Stimulated activated effector memory CD8-positive, alpha-beta T cell treated with anti-CD3 and anti-CD28 coated beads, Interleukin-12 subunit alpha, Interleukin-12 subunit beta, amount 100 ng/mL, for 72 hours (primary cell): ENCODE measurements at regions not wholly inside any gene's neighbourhood (a gene's known extent, or its start where the extent isn't known, plus 50 kb on each side); places are given as distances from the start of the nearest gene placed in this dataset.

Experiments used
- ATAC-seq: fragments of 150-1000 bp; cut with Tn5 transposase; 2 replicates; pipeline ENCODE4 v1.10.0; 2021
- DNase-seq, 2 donors: peaks; one replicate each; pipeline ENCODE4 v3.0.0; 2021 to 2022; ENCODE audit warnings: low spot score in 2 of 2
- H3K27ac Mint-ChIP-seq: one replicate; pipeline ENCODE4 v1.8.0; 2022; ENCODE audit warnings: mild to moderate bottlenecking, mixed read lengths
- H3K36me3 Mint-ChIP-seq: one replicate; pipeline ENCODE4 v1.8.0; 2022; ENCODE audit warnings: mild to moderate bottlenecking, mixed read lengths
- H3K4me1 Mint-ChIP-seq: one replicate; pipeline ENCODE4 v1.8.0; 2022; ENCODE audit warnings: mixed read lengths
- H3K4me3 Mint-ChIP-seq: one replicate; pipeline ENCODE4 v1.8.0; 2022; ENCODE audit warnings: mild to moderate bottlenecking, mixed read lengths
- H3K9me3 Mint-ChIP-seq: one replicate; pipeline ENCODE4 v1.8.0; 2022; ENCODE audit warnings: mixed read lengths

DNA sequence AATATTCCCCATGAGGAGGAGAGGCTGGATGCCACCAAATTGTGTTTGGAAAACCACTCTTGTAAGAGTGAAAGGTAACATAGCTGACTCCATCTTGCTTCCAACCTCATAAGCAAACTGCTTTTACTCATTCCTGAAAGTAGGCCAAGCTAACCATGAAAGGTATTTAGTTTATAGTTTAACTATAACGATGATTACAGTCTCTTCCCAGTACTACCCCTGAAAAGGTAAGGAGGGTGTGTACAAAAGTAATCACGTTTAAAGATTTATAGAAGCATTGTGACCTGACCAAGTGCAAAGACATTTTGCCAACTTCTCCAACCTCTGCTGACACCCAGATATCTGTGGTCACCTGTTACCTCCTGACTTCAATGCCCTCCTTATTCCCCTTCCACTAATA lies 122.6 kb downstream of the CD8B2 start:
- no peaks in the 10 kb centered on the region for H3K4me1 Mint-ChIP-seq
- ATAC-seq (no peak), DNase-seq (no peak)
- no peaks in the 10 kb centered on the region for H3K9me3 Mint-ChIP-seq
- H3K4me3 Mint-ChIP-seq = no peak overlapping the region
- no peak overlapping the region for H3K27ac Mint-ChIP-seq
- no peaks in the 10 kb centered on the region for H3K36me3 Mint-ChIP-seq

- Mint-ChIP-seq H3K4me1 (no peaks in the 10 kb centered on the region), H3K36me3 (no peaks in the 10 kb centered on the region), H3K9me3 (no peaks in the 10 kb centered on the region), H3K4me3 (no peak overlapping the region), H3K27ac (no peak overlapping the region)
- DNase-seq (no peak), ATAC-seq (no peak)
Observed at GRCh38 chr2:106614511-106615291, 127.5 kb downstream of the CD8B2 start.

GRCh38 chr2:106618614-106619013 lies 131.4 kb downstream of the CD8B2 start:
- Mint-ChIP-seq H3K4me1 (no peaks in the 10 kb centered on the region), H3K36me3 (no peaks in the 10 kb centered on the region), H3K9me3 (no peaks in the 10 kb centered on the region), H3K4me3 (no peak overlapping the region), H3K27ac (no peak overlapping the region)
- DNase-seq = no peak
- ATAC-seq = no peak

DNA sequence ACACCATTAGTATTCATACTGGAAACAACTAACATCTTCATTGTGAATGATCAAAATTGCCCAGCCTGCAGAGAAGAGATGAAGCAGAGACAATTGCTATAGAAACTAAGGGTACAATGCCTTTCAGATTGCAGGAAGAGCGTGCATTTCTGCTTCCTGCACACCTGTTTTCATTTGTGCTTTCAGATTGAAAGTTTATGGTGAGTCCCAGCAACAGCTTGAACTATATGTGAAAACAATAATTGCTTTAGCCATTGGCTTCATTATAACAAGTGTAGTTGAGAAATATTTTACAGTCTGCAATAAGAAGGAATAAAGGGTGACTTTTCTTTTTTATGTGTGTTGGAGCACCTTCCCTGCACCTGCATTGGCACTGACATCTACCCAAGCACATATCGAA lies 136.3 kb downstream of the CD8B2 start:
- no peak for ATAC-seq
- H3K4me3 Mint-ChIP-seq = no peak overlapping the region
- no peaks in the 10 kb centered on the region for H3K36me3 Mint-ChIP-seq
- H3K9me3 Mint-ChIP-seq = peaks cover 3% of the 10 kb centered on the region
- no peaks in the 10 kb centered on the region for H3K4me1 Mint-ChIP-seq
- H3K27ac Mint-ChIP-seq = no peak overlapping the region
- no peak for DNase-seq

DNA sequence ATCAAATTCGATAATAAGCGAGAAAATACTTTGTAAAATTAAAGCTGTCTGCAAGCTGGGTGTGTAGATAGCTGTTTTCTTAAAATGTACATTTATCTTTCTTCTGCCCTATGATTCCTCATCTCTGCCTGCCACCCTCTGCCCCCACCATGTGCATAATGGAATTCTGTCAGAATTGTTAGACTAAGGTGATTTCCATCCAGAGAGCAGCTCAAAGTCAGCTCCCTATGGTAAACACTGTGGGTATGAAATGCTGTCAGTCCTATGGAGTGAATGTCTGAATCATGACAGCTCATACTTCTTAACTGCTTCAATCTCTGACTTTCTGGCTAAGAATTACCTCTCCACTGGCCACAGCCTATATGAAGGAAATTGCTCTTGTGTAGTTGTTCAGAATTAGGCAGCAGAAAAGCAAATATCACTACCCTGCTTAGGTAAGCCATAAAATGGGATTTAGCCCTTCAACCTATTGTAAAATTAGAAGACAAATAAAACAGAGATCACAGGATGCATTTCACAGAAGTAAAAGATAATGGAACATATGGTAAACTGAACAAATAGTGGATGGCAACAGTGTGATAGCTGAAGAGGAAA lies 137.7 kb downstream of the CD8B2 start:
- Mint-ChIP-seq H3K4me1 (no peaks in the 10 kb centered on the region), H3K4me3 (no peak overlapping the region), H3K9me3 (peaks cover 3% of the 10 kb centered on the region), H3K36me3 (no peaks in the 10 kb centered on the region), H3K27ac (no peak overlapping the region)
- DNase-seq = no peak
- ATAC-seq = no peak

DNA sequence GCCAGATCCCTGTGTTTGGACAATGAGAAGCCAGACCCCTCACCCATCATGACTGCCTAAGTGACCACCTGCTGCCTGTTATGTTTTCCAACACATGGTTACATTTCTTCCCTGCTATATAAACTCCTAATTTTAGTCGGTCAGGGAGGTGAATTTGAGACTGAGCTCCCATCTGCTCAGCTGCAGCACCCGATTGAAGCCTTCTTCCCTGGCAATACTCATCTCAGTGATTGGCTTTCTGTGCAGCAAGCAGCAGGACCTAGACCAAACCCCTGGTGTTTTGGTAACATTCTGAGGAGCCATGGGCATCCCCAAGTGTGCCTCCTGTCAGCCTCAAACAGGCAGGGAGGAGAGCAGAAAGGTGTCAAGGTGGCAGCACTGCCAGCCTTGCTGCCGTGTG lies 141.2 kb downstream of the CD8B2 start:
- ATAC-seq (no peak), DNase-seq (no peak)
- no peaks in the 10 kb centered on the region for H3K4me1 Mint-ChIP-seq
- H3K9me3 Mint-ChIP-seq = peaks cover 3% of the 10 kb centered on the region
- no peaks in the 10 kb centered on the region for H3K36me3 Mint-ChIP-seq
- H3K4me3 Mint-ChIP-seq = no peak overlapping the region
- H3K27ac Mint-ChIP-seq = no peak overlapping the region

DNA sequence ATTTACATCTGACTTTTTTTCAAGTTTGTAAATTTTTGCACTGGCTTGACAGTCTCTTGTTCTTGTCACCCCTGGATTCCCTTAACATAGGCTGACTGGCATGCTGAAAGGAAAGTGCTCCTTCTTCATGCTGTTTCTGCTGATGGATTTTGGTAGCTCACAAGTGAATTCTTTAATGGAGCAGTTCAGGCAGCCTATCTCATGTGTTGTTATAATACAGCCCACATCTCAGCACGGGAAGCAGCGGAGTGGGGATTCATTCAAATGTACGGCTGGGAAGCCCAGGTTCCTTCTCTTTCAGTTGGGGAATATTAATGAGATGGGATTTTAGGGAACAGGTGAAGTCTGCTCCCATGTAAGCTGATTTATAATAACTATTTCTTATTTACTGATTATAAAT lies 142.8 kb downstream of the CD8B2 start:
- Mint-ChIP-seq H3K4me1 (no peaks in the 10 kb centered on the region), H3K4me3 (no peak overlapping the region), H3K36me3 (no peaks in the 10 kb centered on the region), H3K9me3 (peaks cover 3% of the 10 kb centered on the region), H3K27ac (no peak overlapping the region)
- ATAC-seq = no peak
- DNase-seq = no peak

GRCh38 chr2:106631281-106631680 lies 144.1 kb downstream of the CD8B2 start:
- ATAC-seq = no peak

GRCh38 chr2:106638043-106638442 lies 150.9 kb downstream of the CD8B2 start:
- H3K27ac Mint-ChIP-seq = no peak overlapping the region
- H3K4me3 Mint-ChIP-seq = no peak overlapping the region

More at GRCh38 chr2:106631281-106631680, 144.1 kb downstream of the CD8B2 start:
- Mint-ChIP-seq H3K9me3 (peaks cover 3% of the 10 kb centered on the region), H3K36me3 (no peaks in the 10 kb centered on the region), H3K4me1 (no peaks in the 10 kb centered on the region), H3K27ac (no peak overlapping the region), H3K4me3 (no peak overlapping the region)
- no peak for DNase-seq

DNA sequence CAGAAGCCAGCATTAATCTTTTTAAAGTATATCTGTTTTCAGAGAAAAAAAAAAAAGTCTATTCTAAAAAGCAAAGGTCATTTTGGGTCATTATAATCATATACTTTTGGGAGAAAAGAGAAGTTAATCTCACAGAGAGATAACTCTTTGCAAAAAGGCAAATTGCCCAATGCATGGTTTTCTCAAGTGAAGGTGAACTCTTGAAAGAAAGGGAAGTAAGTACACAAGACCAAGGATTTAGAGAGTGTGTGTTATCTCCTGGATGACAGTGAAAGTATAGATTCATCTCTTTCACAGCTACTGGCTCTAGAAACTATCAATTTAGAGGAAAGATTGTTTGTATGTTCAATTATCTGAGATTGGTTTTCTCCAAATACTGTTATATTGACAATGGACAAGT lies 151.4 kb downstream of the CD8B2 start:
- H3K9me3 Mint-ChIP-seq = no peaks in the 10 kb centered on the region
- H3K4me1 Mint-ChIP-seq = no peaks in the 10 kb centered on the region
- DNase-seq (no peak), ATAC-seq (no peak)
- H3K36me3 Mint-ChIP-seq = no peaks in the 10 kb centered on the region
- H3K27ac Mint-ChIP-seq = no peak overlapping the region
- H3K4me3 Mint-ChIP-seq = no peak overlapping the region

More at GRCh38 chr2:106638043-106638442, 150.9 kb downstream of the CD8B2 start:
- Mint-ChIP-seq H3K9me3 (no peaks in the 10 kb centered on the region), H3K4me1 (no peaks in the 10 kb centered on the region), H3K36me3 (no peaks in the 10 kb centered on the region)
- no peak for DNase-seq
- no peak for ATAC-seq

DNA sequence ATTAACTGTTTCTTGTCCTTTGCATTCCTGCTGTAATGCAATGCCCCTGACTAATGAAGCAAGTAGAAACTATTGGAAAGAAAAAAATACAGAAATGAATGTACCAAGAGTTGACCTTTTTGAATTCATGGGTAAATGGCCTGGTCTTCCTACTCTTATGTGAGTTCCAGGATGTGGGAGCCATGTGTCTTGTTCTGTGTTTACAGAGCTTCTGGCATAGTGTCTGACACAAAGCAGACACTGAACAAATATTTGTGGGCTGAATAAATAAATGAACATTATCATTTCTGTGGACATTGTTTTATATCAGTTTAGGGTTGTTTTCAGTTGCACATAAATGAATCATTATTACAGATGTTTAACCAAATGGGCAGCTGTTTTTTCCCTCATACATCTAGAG lies 155.5 kb downstream of the CD8B2 start:
- ATAC-seq = no peak
- Mint-ChIP-seq H3K9me3 (no peaks in the 10 kb centered on the region), H3K36me3 (no peaks in the 10 kb centered on the region), H3K27ac (no peak overlapping the region), H3K4me1 (no peaks in the 10 kb centered on the region), H3K4me3 (no peak overlapping the region)
- no peak for DNase-seq

DNA sequence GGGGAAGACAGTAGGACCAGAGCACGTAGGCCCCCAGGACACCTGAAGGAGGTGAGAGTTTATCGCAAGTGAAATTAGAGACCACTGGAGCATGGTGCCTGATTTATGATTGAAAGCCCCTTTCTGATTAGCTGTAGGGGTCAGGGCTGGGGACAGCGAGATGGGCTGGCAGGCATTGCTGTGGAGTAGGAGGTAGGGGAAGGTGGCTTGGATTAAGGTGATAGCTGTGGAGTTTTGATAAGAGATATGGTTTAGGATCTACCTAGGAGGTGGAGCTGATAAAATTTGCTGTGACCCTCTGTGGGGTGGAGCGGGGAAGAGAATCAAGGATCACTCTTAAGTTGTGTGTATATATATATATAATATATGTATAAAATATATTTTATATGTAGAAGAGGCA lies 157.5 kb downstream of the CD8B2 start:
- Mint-ChIP-seq H3K36me3 (no peaks in the 10 kb centered on the region), H3K27ac (no peak overlapping the region), H3K9me3 (no peaks in the 10 kb centered on the region), H3K4me1 (no peaks in the 10 kb centered on the region), H3K4me3 (no peak overlapping the region)
- ATAC-seq (no peak), DNase-seq (no peak)

DNA sequence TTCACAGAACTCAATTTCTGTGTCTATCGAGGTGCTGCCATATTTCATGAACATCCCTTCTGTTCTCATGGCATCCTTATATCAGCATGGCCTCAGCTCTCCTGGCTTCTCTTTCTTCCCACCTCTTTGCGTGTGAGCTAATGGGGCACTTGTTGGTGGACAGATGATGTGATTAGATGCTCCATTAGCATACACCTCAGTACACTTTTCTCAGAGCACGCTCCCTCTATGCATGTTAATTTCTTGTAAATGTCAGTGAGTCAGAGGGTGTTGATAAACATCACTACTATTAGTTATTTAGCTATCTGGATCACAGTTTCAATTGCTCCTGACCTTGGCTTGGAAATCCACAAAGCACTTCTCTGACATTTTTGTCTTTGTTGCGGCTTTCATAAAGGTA lies 159.4 kb downstream of the CD8B2 start:
- no peak overlapping the region for H3K4me3 Mint-ChIP-seq
- no peak for ATAC-seq
- DNase-seq = no peak
- no peaks in the 10 kb centered on the region for H3K36me3 Mint-ChIP-seq
- no peaks in the 10 kb centered on the region for H3K4me1 Mint-ChIP-seq
- no peak overlapping the region for H3K27ac Mint-ChIP-seq
- no peaks in the 10 kb centered on the region for H3K9me3 Mint-ChIP-seq

- ATAC-seq (no peak), DNase-seq (no peak)
- H3K4me3 Mint-ChIP-seq = no peak overlapping the region
- H3K4me1 Mint-ChIP-seq = no peaks in the 10 kb centered on the region
- no peaks in the 10 kb centered on the region for H3K36me3 Mint-ChIP-seq
- no peaks in the 10 kb centered on the region for H3K9me3 Mint-ChIP-seq
- H3K27ac Mint-ChIP-seq = no peak overlapping the region
Observed at GRCh38 chr2:106649306-106649705, 162.1 kb downstream of the CD8B2 start.

DNA sequence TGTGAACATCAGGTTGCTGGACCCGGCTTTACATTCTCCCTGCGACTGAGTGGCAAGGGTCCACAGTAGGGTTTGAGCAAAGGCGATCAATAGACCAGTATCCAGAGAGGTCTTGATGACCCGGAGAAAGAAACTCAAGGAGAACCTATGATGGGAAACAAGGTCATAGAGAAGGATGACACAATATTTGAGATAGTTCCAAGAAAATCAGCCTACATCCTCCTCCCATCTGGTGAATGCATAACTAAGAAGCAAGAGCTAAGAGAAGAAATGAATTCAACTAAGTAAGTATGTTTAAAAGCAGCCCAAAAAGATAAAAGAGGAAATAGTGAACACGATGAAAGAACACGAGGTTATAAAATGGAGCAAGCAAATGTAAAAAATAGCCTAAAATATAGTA lies 166.3 kb downstream of the CD8B2 start:
- no peak overlapping the region for H3K27ac Mint-ChIP-seq
- no peaks in the 10 kb centered on the region for H3K36me3 Mint-ChIP-seq
- no peak overlapping the region for H3K4me3 Mint-ChIP-seq
- no peak for DNase-seq
- H3K9me3 Mint-ChIP-seq = peaks cover 10% of the 10 kb centered on the region
- no peak for ATAC-seq
- H3K4me1 Mint-ChIP-seq = no peaks in the 10 kb centered on the region

GRCh38 chr2:106658616-106659015 lies 171.5 kb downstream of the CD8B2 start:
- peaks cover 14% of the 10 kb centered on the region for H3K9me3 Mint-ChIP-seq
- DNase-seq (no peak), ATAC-seq (no peak)
- no peaks in the 10 kb centered on the region for H3K36me3 Mint-ChIP-seq
- no peak overlapping the region for H3K4me3 Mint-ChIP-seq
- H3K4me1 Mint-ChIP-seq = no peaks in the 10 kb centered on the region
- no peak overlapping the region for H3K27ac Mint-ChIP-seq
